Spleen (tissue), 11 donors: ENCODE measurements at regions not wholly inside any gene's neighbourhood (a gene's known extent, or its start where the extent isn't known, plus 50 kb on each side); places are given as distances from the start of the nearest gene placed in this dataset.

Source experiments
- DNase-seq: peaks from one replicate; pipeline ENCODE4 v3.0.0-alpha.2; 2020
- H3K27ac ChIP-seq, 8 donors: fragments of 200-600 bp; sonication (generic) in 7 of 8; 1 replicate in 4 of 8; 2 replicates in 4 of 8; pipeline versions ENCODE4 v1.5.0 to v1.8.0; 2016 to 2021; ENCODE audit warnings: inconsistent platforms in 4 of 8, mild to moderate bottlenecking in 4 of 8, moderate library complexity in 1 of 8
- H3K27me3 ChIP-seq, 7 donors: fragments of 200-600 bp; sonication (generic) in 6 of 7; replicated peaks in 1 of 7; 1 replicate in 4 of 7; 2 replicates in 3 of 7; pipeline versions ENCODE4 v1.5.0 to v1.8.0; 2016 to 2021; ENCODE audit warnings: inconsistent platforms in 3 of 7, mild to moderate bottlenecking in 1 of 7
- H3K36me3 ChIP-seq, 6 donors: fragments of 200-600 bp; sonication (generic) in 5 of 6; 1 replicate in 4 of 6; 2 replicates in 2 of 6; pipeline versions ENCODE4 v1.5.0 to v1.8.0; 2016 to 2021; ENCODE audit warnings: inconsistent platforms in 2 of 6
- H3K4me1 ChIP-seq, 6 donors: fragments of 200-600 bp; sonication (generic) in 5 of 6; 1 replicate in 3 of 6; 2 replicates in 3 of 6; pipeline versions ENCODE4 v1.5.0 to v1.8.0; 2016 to 2021; ENCODE audit warnings: inconsistent platforms in 3 of 6
- H3K4me3 ChIP-seq, 8 donors: fragments of 200-600 bp; sonication (generic) in 7 of 8; 1 replicate in 4 of 8; 2 replicates in 4 of 8; pipeline versions ENCODE4 v1.5.0 to v1.8.0; 2016 to 2021; ENCODE audit warnings: inconsistent platforms in 4 of 8, mild to moderate bottlenecking in 4 of 8, moderate library complexity in 2 of 8
- H3K9me3 ChIP-seq, 8 donors: fragments of 200-600 bp; sonication (generic) in 7 of 8; 1 replicate in 4 of 8; 2 replicates in 4 of 8; pipeline versions ENCODE4 v1.5.0 to v1.8.0; 2016 to 2021; ENCODE audit warnings: inconsistent platforms in 4 of 8
- CTCF ChIP-seq, 11 experiments: fragments of 200-600 bp in 7 of 11; fragments of 450-650 bp in 4 of 11; sonication (generic) in 4 of 11; IDR thresholded peaks in 8 of 11; conservative IDR thresholded peaks in 3 of 11; 1 replicate in 7 of 11; 2 replicates in 4 of 11; pipeline versions ENCODE4 v1.4.0 to v1.8.0; 2016 to 2021; ENCODE audit warnings: antibody characterized with exemption in 11 of 11, inconsistent platforms in 4 of 11, mild to moderate bottlenecking in 1 of 11
- POLR2A ChIP-seq, 3 donors: fragments of 450-650 bp; IDR thresholded peaks; one replicate each; pipeline ENCODE4 v1.5.1; 2017; ENCODE audit warnings: antibody characterized with exemption in 3 of 3, mild to moderate bottlenecking in 1 of 3
- POLR2AphosphoS5 ChIP-seq, 3 donors: sonication (generic); formaldehyde crosslinking; IDR thresholded peaks; one replicate each; pipeline ENCODE4 v1.5.1; 2017; ENCODE audit warnings: antibody characterized with exemption in 3 of 3
- WGBS, 5 donors: extraction: QIAGEN DNeasy Blood & Tissue Kit in 3 of 5; methylation state at CpG; one replicate each; pipeline versions ENCODE4 v1.1.5 to v1.1.7; 2013 to 2018; 5-methylcytosine and 5-hydroxymethylcytosine counted together
- intact Hi-C: fragments of 100-400 bp; cut with DNase I; formaldehyde crosslinking; loops from one replicate; pipeline ENCODE4 v1.15.0; 2023; ENCODE audit warnings: low total_unique reads
- donor health status: healthy with polysubstance abuse.
- donor health status: DM: no; HTN: no; CAD: no; lungs with moderate emphysema.
- donor health status: DM: no; HTN: no; CAD: no.
- donor health status: Bipolar disorder and iron deficiency.
- donor health status: healthy.
- donor health status: DM: no; HTN: no; CAD: no.
- donor health status: DM: yes; HTN: yes; CAD: no.

DNA sequence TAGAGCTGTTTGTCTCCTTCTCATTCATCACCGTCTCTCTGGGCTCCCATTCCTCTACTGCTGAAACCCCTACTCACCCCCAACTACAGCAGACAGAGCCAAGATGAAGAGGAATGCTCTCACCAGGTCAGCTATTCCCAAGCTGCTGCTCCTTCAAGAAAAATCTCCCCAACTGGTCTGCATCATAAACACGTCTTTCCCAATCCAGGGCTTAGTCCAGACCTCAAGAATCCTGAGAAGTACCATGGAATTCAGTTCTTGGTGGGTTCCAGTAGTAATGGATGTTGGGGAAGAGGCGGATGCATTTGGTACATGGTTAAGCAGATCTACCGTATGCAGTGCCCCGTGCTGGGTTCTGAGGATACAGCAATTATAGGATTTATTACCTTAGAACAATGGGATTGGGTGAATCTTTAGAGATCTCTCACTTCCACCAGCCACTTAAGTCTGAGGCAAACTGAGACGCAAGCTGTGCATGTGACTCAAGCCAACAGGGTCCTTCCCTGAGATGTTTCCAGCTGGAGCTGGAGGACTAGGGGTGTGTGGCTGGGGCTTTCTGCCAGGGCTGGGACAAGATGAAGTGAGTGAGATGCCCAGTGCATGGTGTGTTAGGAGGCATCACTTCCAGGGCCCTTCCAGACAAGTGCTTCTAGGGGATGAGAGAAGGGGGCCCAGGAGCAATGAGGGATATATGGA is 232.7 kb upstream of the CDH5 start:
- peaks cover 0 to 39% (median 14%) of the 10 kb centered on the region in 6 donors for H3K4me1 ChIP-seq
- H3K36me3 ChIP-seq: no peaks in the 10 kb centered on the region
- no peak for TF ChIP-seq CTCF (IDR thresholded peaks at IDR 0.05 in 8 of 11, conservative IDR thresholded peaks at IDR 0.05 in 3 of 11)
- no peak for TF ChIP-seq POLR2A (IDR thresholded peaks at IDR 0.05)
- TF ChIP-seq POLR2AphosphoS5 (IDR thresholded peaks at IDR 0.05): no peak
- intact Hi-C loops: no loop called here
- no peak overlapping the region for H3K4me3 ChIP-seq
- DNase-seq: no peak
- H3K27ac ChIP-seq: no peak overlapping the region
- peaks cover 0 to 21% (median 3%) of the 10 kb centered on the region in 7 donors for H3K27me3 ChIP-seq
- no peaks in the 10 kb centered on the region for H3K9me3 ChIP-seq
- 82 to 92% (median 86%) methylated on average over 6 of the region's 6 CpGs for WGBS, 5 donors

DNA sequence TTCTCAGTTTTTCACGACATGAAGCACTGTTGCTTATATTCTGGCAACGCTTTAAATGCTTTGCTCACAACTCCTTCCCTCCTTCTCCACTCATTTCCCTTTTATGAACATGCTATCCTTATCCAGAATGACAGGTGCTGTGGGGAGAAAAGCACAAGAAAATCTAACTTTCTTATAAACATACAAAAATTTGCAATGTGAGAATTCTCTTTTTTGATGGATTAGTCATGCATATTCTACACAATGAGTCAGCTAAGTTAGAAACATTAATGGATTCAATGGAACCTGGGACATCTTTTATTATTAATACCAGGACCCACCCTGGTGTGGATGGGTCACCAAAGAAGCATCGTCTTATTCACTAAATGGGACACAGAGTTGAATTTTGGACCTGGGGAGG is 234.6 kb upstream of the CDH5 start:
- H3K4me3 ChIP-seq: no peak overlapping the region
- 71 to 85% (median 80%) methylated on average over 3 of the region's 3 CpGs for WGBS, 5 donors
- peaks cover 9 to 46% (median 28%) of the 10 kb centered on the region in 6 donors for H3K4me1 ChIP-seq
- H3K36me3 ChIP-seq: no peaks in the 10 kb centered on the region
- DNase-seq: no peak
- H3K27me3 ChIP-seq: peaks cover 0 to 40% (median 11%) of the 10 kb centered on the region in 7 donors
- no peak for TF ChIP-seq POLR2A (IDR thresholded peaks at IDR 0.05)
- TF ChIP-seq POLR2AphosphoS5 (IDR thresholded peaks at IDR 0.05): no peak
- no peak for TF ChIP-seq CTCF (IDR thresholded peaks at IDR 0.05 in 8 of 11, conservative IDR thresholded peaks at IDR 0.05 in 3 of 11)
- intact Hi-C loops: no loop called here
- no peaks in the 10 kb centered on the region for H3K9me3 ChIP-seq
- H3K27ac ChIP-seq: no peak overlapping the region

GRCh38 chr16:66131156-66131807 is 235.2 kb upstream of the CDH5 start:
- Histone ChIP-seq H3K4me1 (peaks cover 9 to 42% (median 27%) of the 10 kb centered on the region in 6 donors), H3K9me3 (no peaks in the 10 kb centered on the region), H3K27ac (peak overlapping the region in 4 of 8 donors; percentile 2 to 34 (median 20)), H3K36me3 (no peaks in the 10 kb centered on the region), H3K4me3 (no peak overlapping the region), H3K27me3 (peaks cover 0 to 46% (median 11%) of the 10 kb centered on the region in 7 donors)
- intact Hi-C loops: no loop called here
- 82 to 91% (median 88%) methylated on average over 5 of the region's 5 CpGs for WGBS, 5 donors
- TF ChIP-seq POLR2A (IDR thresholded peaks at IDR 0.05) (no peak), CTCF (IDR thresholded peaks at IDR 0.05 in 8 of 11, conservative IDR thresholded peaks at IDR 0.05 in 3 of 11) (no peak), POLR2AphosphoS5 (IDR thresholded peaks at IDR 0.05) (no peak)
- DNase-seq: no peak

DNA sequence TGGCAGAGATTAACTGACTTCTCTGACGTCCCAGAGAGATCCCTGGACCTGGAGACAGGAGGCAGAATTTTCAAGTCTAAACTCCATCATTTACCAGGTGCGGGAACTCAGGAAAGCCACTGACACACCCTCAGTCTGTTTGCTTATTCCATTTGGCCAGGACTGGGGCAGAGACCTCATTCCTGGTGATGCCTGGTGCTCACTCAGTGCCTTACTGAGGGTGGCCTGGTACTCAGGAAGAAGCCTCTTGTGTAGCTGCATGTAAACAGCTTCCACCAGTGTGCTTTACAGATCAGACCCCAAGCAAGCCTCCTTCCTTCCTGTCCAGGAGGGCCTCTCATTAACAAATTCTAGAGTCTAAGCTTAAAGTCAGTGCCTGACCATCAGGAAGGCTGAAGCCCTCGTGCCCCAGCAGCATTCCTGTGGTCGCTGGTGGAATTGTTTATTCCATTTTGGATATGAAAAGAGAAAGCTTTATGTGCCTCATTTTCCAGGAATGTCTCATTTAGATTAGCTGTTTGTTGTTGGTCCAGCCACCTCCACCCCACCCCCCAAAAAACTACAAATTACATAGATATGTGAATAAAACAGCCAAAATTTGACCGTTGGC is 236.1 kb upstream of the CDH5 start:
- Histone ChIP-seq H3K4me1 (peaks cover 9 to 34% (median 23%) of the 10 kb centered on the region in 6 donors), H3K27me3 (peaks cover 0 to 55% (median 11%) of the 10 kb centered on the region in 7 donors), H3K27ac (peak overlapping the region in 6 of 8 donors; percentile 2 to 60 (median 24)), H3K9me3 (no peaks in the 10 kb centered on the region), H3K36me3 (no peaks in the 10 kb centered on the region), H3K4me3 (no peak overlapping the region)
- WGBS, 5 donors: 62 to 78% (median 65%) methylated on average over 5 of the region's 5 CpGs
- no peak for DNase-seq
- TF ChIP-seq POLR2AphosphoS5 (IDR thresholded peaks at IDR 0.05): no peak
- TF ChIP-seq CTCF (IDR thresholded peaks at IDR 0.05 in 8 of 11, conservative IDR thresholded peaks at IDR 0.05 in 3 of 11): no peak
- no peak for TF ChIP-seq POLR2A (IDR thresholded peaks at IDR 0.05)
- intact Hi-C loops: no loop called here
